ENCODE measurements at regions not wholly inside any gene's neighbourhood (a gene's known extent, or its start where the extent isn't known, plus 50 kb on each side); places are given as distances from the start of the nearest gene placed in this dataset.

DNA sequence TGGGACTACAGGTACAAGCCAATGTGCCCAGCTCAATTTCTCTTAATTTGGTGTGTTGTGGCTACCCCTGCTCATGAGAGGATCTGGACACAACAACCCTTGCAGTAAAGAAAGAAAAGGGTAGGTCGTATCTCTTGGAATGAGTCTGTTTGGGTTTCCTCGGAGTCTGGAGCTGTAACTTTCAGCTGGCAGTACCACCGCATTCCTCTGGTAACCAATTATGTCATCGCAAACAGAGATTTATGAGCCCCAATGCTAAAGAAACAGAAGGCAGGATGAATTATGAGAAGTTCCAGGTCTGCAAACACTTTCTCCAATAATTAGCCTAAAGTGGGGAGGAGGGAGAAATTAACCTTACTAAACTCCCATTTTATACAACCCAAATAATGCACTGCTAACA, 186.6 kb upstream of the NRP1 start:
- TF ChIP-seq YY1 (IDR thresholded peaks at IDR 0.05; ENCODE audit: insufficient read depth, insufficient read length) (no peak), SUZ12 (IDR thresholded peaks at IDR 0.05; ENCODE audit: extremely low read depth, insufficient read depth, insufficient read length) (no peak)

Measured in NT2/D1 (cell line).